Stimulated activated naive CD8-positive, alpha-beta T cell treated with anti-CD3 and anti-CD28 coated beads, Interleukin-15, amount 100 ng/mL, for 72 hours (primary cell): ENCODE measurements at regions not wholly inside any gene's neighbourhood (a gene's known extent, or its start where the extent isn't known, plus 50 kb on each side); places are given as distances from the start of the nearest gene placed in this dataset.

Experiments
- ATAC-seq: fragments of 150-1000 bp; cut with Tn5 transposase; 2 replicates; pipeline ENCODE4 v1.10.0; 2021; ENCODE audit warnings: mild to moderate bottlenecking, moderate library complexity
- DNase-seq, 2 donors: peaks; one replicate each; pipeline ENCODE4 v3.0.0; 2021 to 2022
- H3K27ac Mint-ChIP-seq, 2 donors: one replicate each; pipeline ENCODE4 v1.8.0; 2022; ENCODE audit warnings: mild to moderate bottlenecking in 2 of 2, mixed read lengths in 2 of 2, moderate library complexity in 2 of 2
- H3K27me3 Mint-ChIP-seq: one replicate; pipeline ENCODE4 v1.8.0; 2022; ENCODE audit warnings: mixed read lengths
- H3K4me1 Mint-ChIP-seq: one replicate; pipeline ENCODE4 v1.8.0; 2022; ENCODE audit warnings: mild to moderate bottlenecking, mixed read lengths
- H3K4me3 Mint-ChIP-seq, 2 donors: one replicate each; pipeline ENCODE4 v1.8.0; 2022; ENCODE audit warnings: mild to moderate bottlenecking in 2 of 2, mixed read lengths in 2 of 2, moderate library complexity in 1 of 2
- H3K9me3 Mint-ChIP-seq, 2 donors: one replicate each; pipeline ENCODE4 v1.8.0; 2022; ENCODE audit warnings: mixed read lengths in 2 of 2

DNA sequence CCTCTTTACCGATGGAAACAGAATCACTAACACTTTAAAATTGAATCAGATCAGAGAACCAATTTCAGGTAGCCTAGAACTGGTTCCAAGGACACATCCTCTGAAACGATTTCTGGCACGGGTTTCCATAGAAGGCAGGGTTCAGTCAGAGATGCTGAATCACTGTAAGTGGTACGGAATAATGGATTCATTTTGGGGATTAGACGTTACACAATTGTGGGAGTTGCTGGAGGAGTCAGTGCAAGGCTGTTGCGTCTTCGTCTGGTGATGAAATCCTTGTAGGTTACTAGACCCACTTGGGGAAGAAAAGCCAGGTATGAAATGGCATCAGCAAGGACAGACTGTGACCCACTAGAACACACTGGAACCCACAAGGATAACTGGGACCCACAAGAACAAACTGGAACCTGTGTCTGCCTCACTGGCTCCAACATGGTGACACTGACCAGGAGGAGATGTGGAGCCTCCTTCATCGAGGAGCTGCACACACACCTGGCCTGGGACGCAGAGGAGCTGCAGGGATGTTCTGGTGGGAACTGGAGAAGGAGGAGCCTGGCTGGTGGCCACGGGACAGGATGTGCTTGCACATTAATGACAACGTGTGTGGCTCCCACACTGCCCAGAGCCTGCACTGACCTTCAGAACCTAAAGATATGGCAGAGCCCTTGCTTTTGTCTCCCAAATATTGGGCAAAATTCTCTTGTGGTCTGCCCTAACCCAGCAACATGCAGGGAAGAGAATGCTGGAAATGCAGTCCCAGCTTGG lies 105.1 kb downstream of the TRAPPC11 start:
- ATAC-seq, result no peak
- H3K27me3 Mint-ChIP-seq, result peaks cover 19% of the 10 kb centered on the region

DNA sequence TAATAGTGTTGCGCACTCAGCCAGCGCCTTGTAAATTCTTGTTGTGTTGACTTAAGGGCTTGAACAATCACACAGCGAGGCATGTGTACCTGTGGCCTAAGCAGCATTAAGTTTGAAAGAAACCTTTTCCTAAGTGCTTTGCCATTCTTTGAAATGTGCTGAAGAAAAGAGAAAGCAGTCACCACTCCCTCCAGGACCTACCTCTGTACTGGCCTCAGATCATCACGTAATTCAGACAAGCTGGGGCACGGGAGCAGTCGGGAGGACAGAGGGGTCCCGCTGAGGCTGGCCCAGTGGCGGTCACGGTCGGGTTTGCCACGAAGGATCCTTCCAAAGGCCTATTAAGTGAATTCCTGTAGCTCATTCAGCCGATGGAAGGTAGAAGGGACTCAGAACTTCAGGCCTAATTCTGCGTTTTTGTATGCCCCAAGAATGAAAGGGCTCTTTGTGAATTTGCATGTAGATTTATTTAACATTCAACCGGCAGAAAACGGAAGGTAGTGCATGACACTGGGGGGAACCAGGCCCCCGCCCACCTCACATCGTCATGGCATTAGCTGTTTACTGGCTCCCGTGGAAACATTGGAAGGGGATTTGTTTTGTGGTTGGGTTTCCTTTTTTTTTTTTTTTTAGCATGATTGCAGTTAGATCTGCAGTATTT lies 106.3 kb downstream of the TRAPPC11 start:
- ATAC-seq, result no peak
- Mint-ChIP-seq H3K4me1 (no peaks in the 10 kb centered on the region), H3K4me3 (no peak overlapping the region), H3K27ac (no peak overlapping the region), H3K9me3 (no peaks in the 10 kb centered on the region), H3K27me3 (peaks cover 19% of the 10 kb centered on the region)
- DNase-seq, result no peak

More for the DNA sequence above, 105.1 kb downstream of the TRAPPC11 start:
- no peak overlapping the region for H3K4me3 Mint-ChIP-seq
- H3K27ac Mint-ChIP-seq, result peak overlapping the region in 1 of 2 donors; percentile 46
- no peak for DNase-seq
- no peaks in the 10 kb centered on the region for H3K9me3 Mint-ChIP-seq
- H3K4me1 Mint-ChIP-seq, result no peaks in the 10 kb centered on the region

DNA sequence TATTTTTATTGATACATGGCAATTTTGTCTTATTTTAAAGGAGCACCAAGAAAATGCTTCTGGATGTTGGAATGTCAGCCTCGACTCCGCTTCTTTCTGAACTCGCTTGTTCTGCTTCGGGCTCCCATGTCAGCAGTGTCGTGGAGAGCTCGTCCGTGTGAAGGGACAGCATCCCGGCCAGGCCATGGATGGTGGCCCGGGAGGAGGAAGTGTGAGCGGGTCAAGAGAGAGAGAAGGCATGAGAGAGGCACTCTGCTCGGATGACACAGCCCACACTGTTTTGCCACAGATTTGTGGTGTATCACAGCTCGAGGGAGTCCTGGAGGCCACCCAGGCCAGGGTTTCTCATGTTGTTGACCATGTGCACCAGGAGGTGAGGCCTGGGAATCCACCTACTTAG lies 107.0 kb downstream of the TRAPPC11 start:
- Mint-ChIP-seq H3K9me3 (no peaks in the 10 kb centered on the region), H3K4me1 (no peaks in the 10 kb centered on the region), H3K4me3 (no peak overlapping the region), H3K27me3 (peaks cover 19% of the 10 kb centered on the region), H3K27ac (no peak overlapping the region)
- no peak for ATAC-seq
- DNase-seq, result no peak

DNA sequence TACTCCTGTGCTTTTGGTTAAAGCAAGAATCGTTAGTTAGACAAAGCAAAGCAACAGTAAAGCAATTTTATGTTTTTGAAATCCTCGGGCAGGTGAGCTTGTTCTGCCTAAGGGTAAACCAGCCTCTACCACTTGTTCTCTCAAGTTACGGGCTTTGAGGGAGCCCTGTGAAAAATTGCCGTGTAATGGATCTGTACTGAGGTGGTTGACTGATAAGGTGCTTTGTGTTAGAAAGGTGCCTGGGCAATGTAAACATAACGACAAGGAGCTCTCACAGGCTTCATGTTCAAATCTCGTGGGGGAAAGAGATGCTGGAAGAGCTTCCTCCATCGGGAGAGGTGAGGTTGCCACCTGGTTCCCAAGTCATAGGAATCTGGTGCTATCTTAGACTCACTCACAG lies 111.8 kb downstream of the TRAPPC11 start:
- H3K4me3 Mint-ChIP-seq, result no peak overlapping the region
- no peak for ATAC-seq

DNA sequence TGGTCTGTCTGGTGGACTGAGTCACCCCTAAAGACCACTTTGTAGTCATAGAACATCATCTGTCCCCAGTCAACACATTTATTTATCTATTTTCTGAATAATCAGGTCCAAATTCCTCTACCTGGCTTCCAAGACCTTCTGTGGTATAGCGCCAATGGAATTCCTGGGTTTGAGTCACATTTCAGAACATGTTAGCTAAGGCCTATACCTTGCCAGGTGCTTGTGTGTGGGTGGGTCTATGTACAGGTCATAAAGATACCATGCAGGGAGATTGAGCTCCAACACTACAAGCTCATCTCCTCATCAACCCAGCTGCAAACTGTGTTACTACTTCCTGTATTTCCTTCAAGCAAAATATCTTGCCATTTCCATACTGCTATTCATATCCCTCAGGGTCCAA lies 113.3 kb downstream of the TRAPPC11 start:
- no peak for DNase-seq
- H3K27ac Mint-ChIP-seq, result no peak overlapping the region
- ATAC-seq, result no peak
- H3K4me1 Mint-ChIP-seq, result no peaks in the 10 kb centered on the region
- no peaks in the 10 kb centered on the region for H3K27me3 Mint-ChIP-seq
- H3K9me3 Mint-ChIP-seq, result no peaks in the 10 kb centered on the region
- no peak overlapping the region for H3K4me3 Mint-ChIP-seq

More for the DNA sequence above, 111.8 kb downstream of the TRAPPC11 start:
- Mint-ChIP-seq H3K27ac (no peak overlapping the region), H3K27me3 (no peaks in the 10 kb centered on the region), H3K9me3 (no peaks in the 10 kb centered on the region), H3K4me1 (no peaks in the 10 kb centered on the region)
- DNase-seq, result no peak

DNA sequence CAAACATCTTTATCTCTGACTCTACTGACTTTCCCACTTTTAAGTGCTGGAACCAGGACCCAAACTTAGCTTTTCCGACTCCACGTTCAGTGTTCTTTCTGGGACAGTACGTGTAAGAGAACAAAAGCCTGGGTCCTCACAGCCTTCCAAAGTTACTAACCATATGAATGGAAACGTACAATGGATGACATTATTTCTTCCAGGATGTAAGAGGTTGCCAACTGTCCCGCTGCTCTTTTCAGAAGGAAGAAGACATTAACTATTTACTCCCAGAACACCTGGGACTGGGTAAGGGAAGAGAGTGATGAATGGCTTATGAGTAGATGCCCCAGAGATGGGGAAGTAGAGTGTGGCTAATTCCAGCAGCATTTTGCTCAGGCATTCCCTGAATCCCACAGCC lies 114.7 kb downstream of the TRAPPC11 start:
- Mint-ChIP-seq H3K4me1 (no peaks in the 10 kb centered on the region), H3K27ac (no peak overlapping the region), H3K27me3 (no peaks in the 10 kb centered on the region), H3K4me3 (no peak overlapping the region), H3K9me3 (no peaks in the 10 kb centered on the region)
- no peak for DNase-seq
- no peak for ATAC-seq

DNA sequence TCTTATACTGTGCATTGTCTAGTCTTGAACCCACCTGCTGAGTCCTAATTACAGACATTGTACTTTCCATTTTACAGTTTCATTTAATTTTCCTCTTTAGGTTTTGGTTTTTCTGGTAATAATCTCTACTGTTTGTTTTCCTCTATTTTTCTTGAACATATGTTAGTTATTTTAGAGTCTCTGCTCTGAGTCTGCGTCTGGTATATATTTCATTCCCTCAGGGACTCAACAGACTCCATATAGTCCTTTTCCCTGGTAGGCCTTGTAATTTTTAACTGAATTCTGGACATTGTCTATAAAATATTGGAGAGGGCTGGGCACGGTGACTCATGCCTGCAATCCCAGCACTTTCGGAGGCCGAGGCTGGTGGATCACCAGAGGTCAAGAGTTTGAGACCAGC lies 121.8 kb upstream of the STOX2 start:
- no peaks in the 10 kb centered on the region for H3K4me1 Mint-ChIP-seq
- DNase-seq, result no peak
- no peak overlapping the region for H3K4me3 Mint-ChIP-seq
- no peak for ATAC-seq
- H3K9me3 Mint-ChIP-seq, result no peaks in the 10 kb centered on the region
- peaks cover 43% of the 10 kb centered on the region for H3K27me3 Mint-ChIP-seq
- no peak overlapping the region for H3K27ac Mint-ChIP-seq

DNA sequence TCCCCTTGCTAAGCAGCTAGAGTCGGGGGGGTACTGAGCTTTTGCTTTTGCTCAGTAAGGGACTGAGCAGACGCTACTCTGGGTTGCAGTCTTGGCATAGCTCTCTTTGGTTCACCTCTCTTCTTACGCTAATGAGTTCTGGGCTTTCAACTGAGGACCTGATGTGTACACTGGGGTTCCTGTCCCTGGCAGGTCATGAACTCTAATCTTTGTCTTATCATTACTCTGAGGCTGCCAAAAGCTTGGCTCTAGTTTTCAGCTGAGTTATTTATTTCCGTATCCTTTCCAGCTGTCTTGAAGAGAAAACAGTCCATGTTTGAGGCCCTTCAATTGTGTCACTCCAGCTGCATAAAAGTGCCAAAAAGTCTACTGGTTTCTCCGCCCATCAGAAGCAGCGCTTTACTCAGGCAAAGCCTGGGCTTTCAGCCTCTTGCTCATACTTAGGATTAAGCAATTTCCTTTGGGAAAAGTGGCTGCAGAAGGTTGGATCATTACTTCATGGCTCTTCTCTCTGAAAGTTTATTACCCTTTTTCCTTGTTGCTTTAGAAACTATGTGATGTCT lies 121.0 kb upstream of the STOX2 start:
- no peak overlapping the region for H3K27ac Mint-ChIP-seq
- DNase-seq, result no peak
- no peak for ATAC-seq
- peaks cover 46% of the 10 kb centered on the region for H3K27me3 Mint-ChIP-seq
- no peaks in the 10 kb centered on the region for H3K4me1 Mint-ChIP-seq
- H3K9me3 Mint-ChIP-seq, result no peaks in the 10 kb centered on the region
- no peak overlapping the region for H3K4me3 Mint-ChIP-seq

DNA sequence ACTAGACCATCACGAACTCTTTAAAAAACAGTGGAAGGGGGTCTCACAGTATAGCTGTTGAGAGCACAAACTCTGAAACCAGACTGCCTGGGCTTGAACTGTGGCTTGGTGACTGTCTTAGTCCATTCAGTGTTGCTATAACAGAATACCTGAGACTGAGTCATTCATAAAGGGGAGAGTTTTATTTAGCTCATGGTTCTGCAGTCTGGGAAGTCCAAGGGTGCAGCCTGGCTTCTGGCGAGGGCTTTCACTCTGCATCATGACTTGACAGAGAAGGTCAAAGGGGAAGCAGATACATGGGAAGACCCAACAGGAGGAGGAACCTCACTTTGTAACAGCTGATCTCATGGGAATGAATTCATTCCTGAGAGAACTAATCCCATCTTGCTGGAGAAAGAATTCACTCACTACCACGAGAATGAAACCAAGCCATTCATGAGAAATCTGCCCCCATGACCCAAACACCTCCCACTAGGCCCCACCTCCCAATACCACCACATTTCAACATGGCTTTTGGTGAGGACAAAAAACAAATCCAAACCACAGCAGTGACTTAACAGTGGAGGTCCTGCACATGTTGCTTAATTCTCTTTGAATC lies 116.7 kb upstream of the STOX2 start:
- peaks cover 54% of the 10 kb centered on the region for H3K27me3 Mint-ChIP-seq
- H3K4me1 Mint-ChIP-seq, result no peaks in the 10 kb centered on the region
- ATAC-seq, result no peak
- no peak for DNase-seq
- peaks cover 5 to 16% of the 10 kb centered on the region in 2 donors for H3K9me3 Mint-ChIP-seq
- H3K4me3 Mint-ChIP-seq, result no peak overlapping the region
- H3K27ac Mint-ChIP-seq, result peak overlapping the region in 1 of 2 donors; percentile 67

DNA sequence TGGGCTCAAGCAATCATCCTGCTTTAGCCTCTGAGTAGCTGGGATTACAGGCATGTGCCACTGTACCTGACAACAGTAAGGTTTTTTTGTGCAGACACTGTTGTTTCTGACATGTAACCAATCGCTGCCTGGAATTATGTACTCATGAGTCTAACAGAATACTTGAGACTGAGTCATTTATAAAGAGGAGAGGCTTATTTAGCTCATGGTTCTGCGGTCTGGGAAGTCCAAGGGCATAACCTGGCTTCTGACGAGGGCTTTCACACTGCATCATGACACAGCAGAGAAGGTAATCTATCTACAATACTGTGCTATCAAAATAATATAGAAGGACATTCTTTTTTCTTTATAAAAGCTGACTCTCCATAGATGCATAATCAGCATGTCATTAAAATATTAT lies 115.5 kb upstream of the STOX2 start:
- H3K9me3 Mint-ChIP-seq, result peaks cover 8 to 25% of the 10 kb centered on the region in 2 donors
- ATAC-seq, result no peak
- peaks cover 56% of the 10 kb centered on the region for H3K27me3 Mint-ChIP-seq
- no peaks in the 10 kb centered on the region for H3K4me1 Mint-ChIP-seq
- DNase-seq, result no peak
- no peak overlapping the region for H3K4me3 Mint-ChIP-seq
- no peak overlapping the region for H3K27ac Mint-ChIP-seq

DNA sequence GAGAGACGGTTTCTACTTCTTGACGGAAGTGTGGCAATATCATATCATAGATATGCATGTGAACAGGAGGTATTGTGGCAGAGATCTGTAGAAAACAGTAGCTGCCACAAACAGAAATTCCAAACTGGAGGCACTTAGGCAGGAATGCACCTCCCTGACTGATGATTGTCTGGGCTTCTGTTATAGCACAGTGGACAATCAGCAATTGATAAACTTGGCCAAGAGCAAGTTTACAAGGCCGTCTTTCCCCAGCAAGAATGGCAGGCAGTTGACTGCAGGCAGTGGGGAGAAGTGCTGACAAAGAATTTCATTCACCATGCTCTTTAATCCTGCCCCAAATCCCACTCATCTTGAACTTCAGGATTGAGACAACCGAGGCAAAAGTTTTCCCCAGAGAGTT lies 114.4 kb upstream of the STOX2 start:
- ATAC-seq (no peak), DNase-seq (no peak)
- Mint-ChIP-seq H3K27ac (no peak overlapping the region), H3K9me3 (peaks cover 11 to 27% of the 10 kb centered on the region in 2 donors), H3K4me1 (no peaks in the 10 kb centered on the region), H3K4me3 (no peak overlapping the region), H3K27me3 (peaks cover 66% of the 10 kb centered on the region)

DNA sequence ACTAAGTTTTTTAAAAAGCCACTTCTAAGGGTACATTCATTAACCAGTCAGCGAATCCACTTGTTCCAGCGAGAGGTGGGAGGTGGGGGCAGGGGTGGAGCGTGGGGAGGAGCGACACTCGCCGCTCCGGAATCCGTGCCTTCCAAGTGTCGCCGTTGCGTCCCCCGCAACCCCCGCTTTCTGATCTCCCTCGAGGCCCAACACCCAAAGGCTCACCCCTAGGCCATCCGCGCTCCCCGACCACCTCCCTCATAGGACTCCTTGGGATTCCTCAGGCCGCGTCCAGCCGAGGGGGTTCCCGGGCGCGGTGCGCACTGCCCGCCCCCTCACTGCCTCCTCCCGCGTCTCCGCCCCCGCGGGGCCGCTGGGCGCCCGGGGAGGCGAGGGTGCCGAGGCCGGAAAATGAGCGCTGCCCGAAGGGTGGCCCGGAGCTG lies 108.1 kb upstream of the STOX2 start:
- peaks cover 6% of the 10 kb centered on the region for H3K4me1 Mint-ChIP-seq
- H3K27me3 Mint-ChIP-seq, result peaks cover 92% of the 10 kb centered on the region
- H3K9me3 Mint-ChIP-seq, result peaks cover 11 to 21% of the 10 kb centered on the region in 2 donors
- H3K4me3 Mint-ChIP-seq, result peak overlapping the region; percentile 33 to 62
- H3K27ac Mint-ChIP-seq, result no peak overlapping the region
- DNase-seq (peak in 1 of 2 donors; percentile 5), ATAC-seq (peak; percentile 27)

DNA sequence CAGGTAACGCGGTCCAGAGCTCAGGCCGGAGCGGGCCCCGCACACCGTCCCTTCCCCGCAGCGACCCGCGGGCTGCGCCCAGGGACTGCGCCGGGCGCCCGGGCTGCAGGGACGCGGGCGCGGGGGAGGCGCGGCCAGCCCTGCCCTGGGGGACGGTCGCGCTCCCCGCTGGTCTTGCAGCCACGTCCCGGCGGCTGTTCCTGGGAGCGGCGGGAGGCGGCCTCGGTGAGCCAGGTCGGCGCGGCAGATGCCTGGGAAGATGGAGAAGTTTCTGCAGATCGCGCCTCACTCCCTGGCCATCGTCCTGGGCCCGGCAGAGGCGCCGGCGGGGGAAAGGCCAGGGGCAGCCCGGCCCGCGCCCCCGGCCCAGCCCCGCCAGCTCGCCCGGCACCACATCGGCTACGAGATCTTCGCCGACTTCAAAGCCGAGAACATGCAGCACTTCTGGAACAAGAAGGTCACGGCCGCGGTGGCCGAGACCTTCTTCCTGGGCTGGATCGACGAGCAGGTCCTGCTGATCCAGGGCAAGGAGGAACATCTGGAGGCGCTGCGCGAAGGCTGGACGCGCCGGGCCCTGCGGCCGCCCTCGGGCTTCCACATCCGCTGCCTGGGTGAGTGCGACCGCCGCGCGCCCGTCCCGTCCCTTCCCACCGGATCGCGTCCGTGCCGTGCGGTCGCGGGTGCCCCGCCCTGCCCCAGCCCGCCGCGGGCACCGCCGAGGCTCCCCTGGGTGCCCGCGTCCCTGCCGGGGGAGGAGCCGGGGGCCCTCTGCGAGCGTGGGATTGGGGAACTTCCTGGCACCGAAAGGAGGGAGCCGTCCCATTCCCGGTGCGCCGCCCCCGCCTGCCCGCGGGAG lies 107.4 kb upstream of the STOX2 start:
- peak overlapping the region; percentile 53 to 62 for H3K4me3 Mint-ChIP-seq
- ATAC-seq (peak; percentile 71), DNase-seq (peak; percentile 10 to 22)
- H3K27me3 Mint-ChIP-seq, result peaks cover 96% of the 10 kb centered on the region
- H3K4me1 Mint-ChIP-seq, result peaks cover 6% of the 10 kb centered on the region
- no peak overlapping the region for H3K27ac Mint-ChIP-seq
- H3K9me3 Mint-ChIP-seq, result peaks cover 11 to 19% of the 10 kb centered on the region in 2 donors

DNA sequence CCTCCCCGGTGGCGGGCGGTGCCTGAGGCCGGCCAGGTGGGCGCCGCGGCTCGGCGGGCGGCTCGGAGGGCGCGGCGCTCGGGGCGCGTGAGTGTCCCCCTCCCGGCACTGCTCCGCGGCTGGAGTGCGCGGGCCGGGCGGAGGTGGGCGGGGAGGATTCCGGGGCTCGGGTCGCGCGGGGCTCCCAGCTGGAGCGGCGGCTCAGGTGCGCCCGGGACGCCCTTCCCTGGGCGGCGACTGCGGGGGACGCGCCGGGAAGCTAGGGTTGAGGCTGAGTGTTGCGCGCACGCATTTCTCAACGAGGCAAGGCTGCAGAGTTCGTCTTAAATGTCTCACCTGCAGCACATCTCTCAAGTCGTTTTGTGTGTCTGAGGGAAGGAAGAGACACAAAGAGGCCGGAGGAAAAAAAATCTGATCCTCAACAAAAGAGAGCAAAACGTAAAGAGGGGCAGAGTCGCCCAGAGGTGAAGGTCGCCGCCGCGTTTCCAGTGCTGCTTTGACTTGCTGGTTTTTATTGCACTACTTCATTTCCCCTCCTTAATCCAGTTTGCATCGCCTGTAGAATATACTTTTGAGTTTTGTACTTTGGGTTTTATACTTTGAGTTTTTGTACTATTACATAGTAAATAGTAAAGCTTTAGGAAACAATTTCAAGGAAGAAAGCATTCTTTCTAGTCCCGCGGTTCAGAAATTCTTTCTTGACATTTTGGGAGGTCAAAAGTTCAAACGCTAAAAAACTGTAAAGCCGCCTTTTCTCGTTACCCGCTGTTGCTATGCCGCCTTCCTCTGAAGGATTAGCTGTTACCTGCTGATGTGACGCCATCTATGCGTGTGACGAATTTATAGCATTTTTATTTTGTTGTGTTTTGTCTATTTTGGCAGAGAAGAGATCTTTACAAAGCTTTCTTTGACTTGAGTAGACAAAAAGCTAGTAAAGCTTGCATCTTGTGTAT lies 106.5 kb upstream of the STOX2 start:
- Mint-ChIP-seq H3K4me3 (peak overlapping the region; percentile 35 to 54), H3K27me3 (peaks cover 92% of the 10 kb centered on the region), H3K9me3 (peaks cover 6 to 10% of the 10 kb centered on the region in 2 donors), H3K4me1 (peaks cover 6% of the 10 kb centered on the region), H3K27ac (no peak overlapping the region)
- DNase-seq, result peak in 1 of 2 donors; percentile 3
- peak; percentile 53 for ATAC-seq
